B cell (primary cell): ENCODE measurements at regions not wholly inside any gene's neighbourhood (a gene's known extent, or its start where the extent isn't known, plus 50 kb on each side); places are given as distances from the start of the nearest gene placed in this dataset.

ENCODE experiments used
- ATAC-seq: fragments of 200-7000 bp; cut with Tn5 transposase; one replicate; pipeline ENCODE4 v1.10.0; 2021; ENCODE audit warnings: low read depth, mild to moderate bottlenecking, moderate number of reproducible peaks, moderate library complexity
- CTCF ChIA-PET: fragments of 350-600 bp; sonication (Branson Sonifier 250); formaldehyde crosslinking; loops from one replicate; lab custom pipeline; 2021; ENCODE audit warnings: antibody characterized with exemption, inconsistent platforms; lab: Charles Lee
- POLR2A ChIA-PET: fragments of 350-600 bp; sonication (Branson Sonifier 250); formaldehyde crosslinking; loops from one replicate; lab custom pipeline; 2021; ENCODE audit warnings: antibody characterized with exemption; lab: Charles Lee
- DNase-seq: peaks from one replicate; pipeline ENCODE4 v3.0.0; 2013
- H2AFZ ChIP-seq: 2 replicates; pipeline ENCODE4 v1.6.1; 2012; ENCODE audit warnings: mild to moderate bottlenecking, low read depth, low read length; ENCODE audit not compliant: insufficient read depth, poor library complexity, severe bottlenecking
- H3K27ac ChIP-seq, 2 donors: 1 replicate in 1 of 2; 2 replicates in 1 of 2; pipeline ENCODE4 v1.5.1; 2012 to 2013; ENCODE audit warnings: low read length in 2 of 2, mild to moderate bottlenecking in 2 of 2, moderate library complexity in 1 of 2
- H3K27me3 ChIP-seq, 4 experiments: fragments of 200-600 bp in 1 of 4; sonication (generic) in 1 of 4; replicated peaks in 1 of 4; 1 replicate in 2 of 4; 2 replicates in 2 of 4; pipeline versions ENCODE4 v1.6.1 to v1.7.0; 2013 to 2016; ENCODE audit warnings: low read length in 3 of 4, mild to moderate bottlenecking in 2 of 4, mixed read lengths in 1 of 4, moderate library complexity in 1 of 4; ENCODE audit not compliant: insufficient read depth in 4 of 4, control insufficient read depth in 3 of 4; ENCODE audit errors: control extremely low read depth in 1 of 4
- H3K36me3 ChIP-seq, 2 experiments: replicated peaks in 1 of 2; 1 replicate in 1 of 2; 2 replicates in 1 of 2; pipeline versions ENCODE4 v1.6.1 to v1.7.1; 2013; ENCODE audit warnings: low read length in 1 of 2; ENCODE audit not compliant: insufficient read depth in 2 of 2, control insufficient read depth in 1 of 2; ENCODE audit errors: control extremely low read depth in 1 of 2, extremely low read depth in 1 of 2
- H3K4me1 ChIP-seq, 2 donors: fragments of 200-600 bp in 1 of 2; sonication (generic) in 1 of 2; 1 replicate in 1 of 2; 2 replicates in 1 of 2; pipeline versions ENCODE4 v1.5.1 to v1.6.1; 2013 to 2017; ENCODE audit warnings: low read length in 2 of 2; ENCODE audit not compliant: control insufficient read depth in 2 of 2, insufficient read depth in 2 of 2
- H3K4me2 ChIP-seq: replicated peaks from 2 replicates; pipeline ENCODE3; 2012; ENCODE audit warnings: mild to moderate bottlenecking, low read depth, low read length; ENCODE audit not compliant: poor library complexity, severe bottlenecking
- H3K4me3 ChIP-seq, 5 experiments: fragments of 200-600 bp in 1 of 5; sonication (generic) in 1 of 5; 1 replicate in 3 of 5; 2 replicates in 2 of 5; pipeline versions ENCODE4 v1.5.1 to v1.7.0; 2011 to 2016; ENCODE audit warnings: low read length in 4 of 5, mild to moderate bottlenecking in 4 of 5, low read depth in 2 of 5, control low read depth in 1 of 5, moderate library complexity in 1 of 5; ENCODE audit not compliant: insufficient read depth in 1 of 5; ENCODE audit errors: control extremely low read depth in 1 of 5, extremely low read depth in 1 of 5
- H3K79me2 ChIP-seq: fragments of 200-600 bp; sonication (generic); one replicate; pipeline ENCODE4 v1.6.0; 2016; ENCODE audit warnings: low read length; ENCODE audit not compliant: control insufficient read depth, insufficient read depth
- H3K9ac ChIP-seq: fragments of 200-600 bp; sonication (generic); 2 replicates; pipeline ENCODE4 v1.6.1; 2017; ENCODE audit warnings: mild to moderate bottlenecking, low read length, moderate library complexity
- H3K9me3 ChIP-seq, 3 donors: one replicate each; pipeline versions ENCODE4 v1.6.1 to v1.7.1; 2013; ENCODE audit warnings: low read length in 2 of 3; ENCODE audit not compliant: control insufficient read depth in 2 of 3, insufficient read depth in 1 of 3; ENCODE audit errors: control extremely low read depth in 1 of 3
- H4K20me1 ChIP-seq: 2 replicates; pipeline ENCODE4 v1.6.0; 2012; ENCODE audit warnings: mild to moderate bottlenecking, low read length; ENCODE audit not compliant: insufficient read depth, control insufficient read depth, poor library complexity, severe bottlenecking
- H3K27ac Mint-ChIP-seq: one replicate; pipeline ENCODE4 v1.8.0; 2021; ENCODE audit warnings: mixed read lengths
- H3K27me3 Mint-ChIP-seq: one replicate; pipeline ENCODE4 v1.8.0; 2021; ENCODE audit warnings: mixed read lengths
- H3K4me1 Mint-ChIP-seq: one replicate; pipeline ENCODE4 v1.8.0; 2021; ENCODE audit warnings: mixed read lengths
- H3K4me3 Mint-ChIP-seq: one replicate; pipeline ENCODE4 v1.8.0; 2021; ENCODE audit warnings: mixed read lengths
- H3K9me3 Mint-ChIP-seq: one replicate; pipeline ENCODE4 v1.8.0; 2022; ENCODE audit warnings: mixed read lengths; ENCODE audit not compliant: insufficient read depth
- CTCF ChIP-seq: fragments of 200-600 bp; IDR thresholded peaks from one replicate; pipeline ENCODE4 v1.8.0; 2022; ENCODE audit warnings: antibody characterized with exemption, mild to moderate bottlenecking
- EZH2 ChIP-seq: IDR thresholded peaks from 2 replicates; pipeline ENCODE4 v1.6.1; 2012; ENCODE audit warnings: borderline replicate concordance, low read depth, mild to moderate bottlenecking, moderate library complexity, low read length; ENCODE audit not compliant: insufficient read depth, poor library complexity, severe bottlenecking
- WGBS: methylation state at CpG from one replicate; pipeline ENCODE4 v1.1.5; 2013; ENCODE audit warnings: missing lambda C conversion rate; ENCODE audit not compliant: insufficient coverage; 5-methylcytosine and 5-hydroxymethylcytosine counted together
- intact Hi-C: fragments of 100-400 bp; cut with micrococcal nuclease; formaldehyde crosslinking; loops from one replicate; pipeline ENCODE4 v1.10.0; 2022

- Histone ChIP-seq H3K4me1 (no peaks in the 10 kb centered on the region), H2AFZ (no peak overlapping the region), H3K9me3 (peaks cover 0 to 6% (median 0%) of the 10 kb centered on the region in 3 donors), H3K27ac (no peak overlapping the region), H3K79me2 (no peaks in the 10 kb centered on the region), H4K20me1 (no peaks in the 10 kb centered on the region), H3K9ac (no peak overlapping the region), H3K27me3 (no peaks in the 10 kb centered on the region), H3K4me3 (no peak overlapping the region), H3K4me2 (no peak overlapping the region), H3K36me3 (no peaks in the 10 kb centered on the region)
- ATAC-seq (no peak), DNase-seq (no peak)
- Mint-ChIP-seq H3K4me3 (no peak overlapping the region), H3K27me3 (no peaks in the 10 kb centered on the region), H3K9me3 (peaks cover 2% of the 10 kb centered on the region), H3K27ac (no peak overlapping the region), H3K4me1 (no peaks in the 10 kb centered on the region)
- ChIA-PET CTCF (interaction anchor here (2.3 kb wide), 1 partner anchor 9 kb away, joined by 10 read pairs; no protein-coding TSS in a partner anchor), POLR2A (no interaction called here)
- intact Hi-C loops: no loop called here
- WGBS: no CpG with 5 or more reads among the region's 1 CpG
- TF ChIP-seq CTCF: no peak
- TF ChIP-seq EZH2: no peak
Measured at GRCh38 chr5:12013351-12013750, 109.1 kb upstream of the CTNND2 start.

- H3K27me3 Mint-ChIP-seq: no peaks in the 10 kb centered on the region
- Histone ChIP-seq H2AFZ (no peak overlapping the region), H3K36me3 (no peaks in the 10 kb centered on the region), H3K4me3 (no peak overlapping the region), H3K27ac (no peak overlapping the region), H3K9ac (no peak overlapping the region), H3K27me3 (no peaks in the 10 kb centered on the region), H3K4me1 (no peaks in the 10 kb centered on the region), H3K4me2 (no peak overlapping the region), H3K79me2 (no peaks in the 10 kb centered on the region), H3K9me3 (no peaks in the 10 kb centered on the region), H4K20me1 (no peaks in the 10 kb centered on the region)
- H3K27ac Mint-ChIP-seq: no peak overlapping the region
- 54% methylated on average over 2 of the region's 2 CpGs for WGBS
- intact Hi-C loops: no loop called here
- no peak overlapping the region for H3K4me3 Mint-ChIP-seq
- no peaks in the 10 kb centered on the region for H3K9me3 Mint-ChIP-seq
- ChIA-PET POLR2A (no interaction called here), CTCF (no interaction called here)
- no peaks in the 10 kb centered on the region for H3K4me1 Mint-ChIP-seq
- ATAC-seq (no peak), DNase-seq (no peak)
- TF ChIP-seq CTCF (no peak), EZH2 (no peak)
Measured at GRCh38 chr5:12003680-12004079, 99.4 kb upstream of the CTNND2 start.
